SK-N-SH (cell line): ENCODE measurements at regions not wholly inside any gene's neighbourhood (a gene's known extent, or its start where the extent isn't known, plus 50 kb on each side); places are given as distances from the start of the nearest gene placed in this dataset.
"Not testable (repeated sequence)": the region's sequence is repeated elsewhere in the genome, so short reads cannot be mapped to it uniquely, and the experiment has no call there.

Experiments used
- CHD2 ChIP-seq: fragments of 150-350 bp; IDR thresholded peaks from 2 replicates; pipeline ENCODE4 v1.6.1; 2018; ENCODE audit warnings: low read length; ENCODE audit not compliant: partially characterized antibody
- CTCF ChIP-seq: fragments of 200-600 bp; sonication (generic); IDR thresholded peaks from 2 replicates; pipeline ENCODE4 v1.6.1; 2017; ENCODE audit warnings: antibody characterized with exemption, mild to moderate bottlenecking, moderate library complexity
- EP300 ChIP-seq, 2 experiments: IDR thresholded peaks; 2 replicates each; pipeline versions ENCODE4 v1.4.0 to v1.6.1; 2012; ENCODE audit warnings: borderline replicate concordance in 1 of 2, low read depth in 1 of 2, low read length in 1 of 2
- FOXM1 ChIP-seq: IDR thresholded peaks from 2 replicates; pipeline ENCODE4 v1.4.0; 2012; ENCODE audit warnings: low read depth, mild to moderate bottlenecking
- JUND ChIP-seq: IDR thresholded peaks from 2 replicates; pipeline ENCODE4 v1.4.0; 2012
- NRF1 ChIP-seq: IDR thresholded peaks from 2 replicates; pipeline ENCODE4 v1.6.1; 2012; ENCODE audit warnings: low read depth, mild to moderate bottlenecking, low read length
- POLR2AphosphoS5 ChIP-seq: IDR thresholded peaks from 2 replicates; pipeline ENCODE4 v1.6.1; 2012; ENCODE audit warnings: low read depth, low read length
- RCOR1 ChIP-seq: fragments of 150-350 bp; IDR thresholded peaks from 2 replicates; pipeline ENCODE4 v1.6.1; 2017; ENCODE audit warnings: antibody characterized with exemption, low read length
- RXRA ChIP-seq: IDR thresholded peaks from 2 replicates; pipeline ENCODE4 v1.4.0; 2012; ENCODE audit warnings: low read depth, mild to moderate bottlenecking, borderline replicate concordance
- SIN3A ChIP-seq: IDR thresholded peaks from 2 replicates; pipeline ENCODE4 v1.6.1; 2012; ENCODE audit warnings: low read depth, mild to moderate bottlenecking, low read length, moderate library complexity, borderline replicate concordance
- TCF12 ChIP-seq: IDR thresholded peaks from 2 replicates; pipeline ENCODE4 v1.4.0; 2012
- TEAD4 ChIP-seq: IDR thresholded peaks from 2 replicates; pipeline ENCODE4 v1.4.0; 2012; ENCODE audit warnings: mild to moderate bottlenecking, borderline replicate concordance; ENCODE audit not compliant: insufficient read depth
- TF ChIP-seq, protein P1 (sequence below): IDR thresholded peaks from 2 replicates; pipeline ENCODE4 v1.6.1; 2012; ENCODE audit warnings: mild to moderate bottlenecking, low read depth, low read length, moderate library complexity

GRCh38 chr16:15204571-15204970 is 110.5 kb upstream of the RRN3 start:
- not testable (repeated sequence) for TF ChIP-seq EP300 (IDR thresholded peaks at IDR 0.05; ENCODE audit: borderline replicate concordance in 1 of 2, low read depth in 1 of 2, low read length in 1 of 2); POLR2AphosphoS5; SIN3A; CTCF; TEAD4; CHD2; RXRA; JUND; TCF12; FOXM1; NRF1; RCOR1
- TF ChIP-seq, protein P1, sequence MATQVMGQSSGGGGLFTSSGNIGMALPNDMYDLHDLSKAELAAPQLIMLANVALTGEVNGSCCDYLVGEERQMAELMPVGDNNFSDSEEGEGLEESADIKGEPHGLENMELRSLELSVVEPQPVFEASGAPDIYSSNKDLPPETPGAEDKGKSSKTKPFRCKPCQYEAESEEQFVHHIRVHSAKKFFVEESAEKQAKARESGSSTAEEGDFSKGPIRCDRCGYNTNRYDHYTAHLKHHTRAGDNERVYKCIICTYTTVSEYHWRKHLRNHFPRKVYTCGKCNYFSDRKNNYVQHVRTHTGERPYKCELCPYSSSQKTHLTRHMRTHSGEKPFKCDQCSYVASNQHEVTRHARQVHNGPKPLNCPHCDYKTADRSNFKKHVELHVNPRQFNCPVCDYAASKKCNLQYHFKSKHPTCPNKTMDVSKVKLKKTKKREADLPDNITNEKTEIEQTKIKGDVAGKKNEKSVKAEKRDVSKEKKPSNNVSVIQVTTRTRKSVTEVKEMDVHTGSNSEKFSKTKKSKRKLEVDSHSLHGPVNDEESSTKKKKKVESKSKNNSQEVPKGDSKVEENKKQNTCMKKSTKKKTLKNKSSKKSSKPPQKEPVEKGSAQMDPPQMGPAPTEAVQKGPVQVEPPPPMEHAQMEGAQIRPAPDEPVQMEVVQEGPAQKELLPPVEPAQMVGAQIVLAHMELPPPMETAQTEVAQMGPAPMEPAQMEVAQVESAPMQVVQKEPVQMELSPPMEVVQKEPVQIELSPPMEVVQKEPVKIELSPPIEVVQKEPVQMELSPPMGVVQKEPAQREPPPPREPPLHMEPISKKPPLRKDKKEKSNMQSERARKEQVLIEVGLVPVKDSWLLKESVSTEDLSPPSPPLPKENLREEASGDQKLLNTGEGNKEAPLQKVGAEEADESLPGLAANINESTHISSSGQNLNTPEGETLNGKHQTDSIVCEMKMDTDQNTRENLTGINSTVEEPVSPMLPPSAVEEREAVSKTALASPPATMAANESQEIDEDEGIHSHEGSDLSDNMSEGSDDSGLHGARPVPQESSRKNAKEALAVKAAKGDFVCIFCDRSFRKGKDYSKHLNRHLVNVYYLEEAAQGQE = not testable (repeated sequence)
